Activated CD8-positive, alpha-beta memory T cell treated with anti-CD3 and anti-CD28 coated beads for 48 hours (primary cell): ENCODE measurements at regions not wholly inside any gene's neighbourhood (a gene's known extent, or its start where the extent isn't known, plus 50 kb on each side); places are given as distances from the start of the nearest gene placed in this dataset.
"Not testable (repeated sequence)": the region's sequence is repeated elsewhere in the genome, so short reads cannot be mapped to it uniquely, and the experiment has no call there.

ENCODE experiments used
- DNase-seq, 3 experiments: peaks; one replicate each; pipeline ENCODE4 v3.0.0-alpha.2; 2020; ENCODE audit warnings: low read depth in 2 of 3, low spot score in 2 of 3

GRCh38 chr10:30736685-30737232 lies 107.2 kb upstream of the LYZL2 start:
- peak in 1 of 3 experiments; percentile 16 for DNase-seq

GRCh38 chr10:30734901-30735300 lies 105.3 kb upstream of the LYZL2 start:
- DNase-seq, result no peak

- no peak for DNase-seq
Observed at GRCh38 chr10:30732671-30733070, 103.1 kb upstream of the LYZL2 start.

DNA sequence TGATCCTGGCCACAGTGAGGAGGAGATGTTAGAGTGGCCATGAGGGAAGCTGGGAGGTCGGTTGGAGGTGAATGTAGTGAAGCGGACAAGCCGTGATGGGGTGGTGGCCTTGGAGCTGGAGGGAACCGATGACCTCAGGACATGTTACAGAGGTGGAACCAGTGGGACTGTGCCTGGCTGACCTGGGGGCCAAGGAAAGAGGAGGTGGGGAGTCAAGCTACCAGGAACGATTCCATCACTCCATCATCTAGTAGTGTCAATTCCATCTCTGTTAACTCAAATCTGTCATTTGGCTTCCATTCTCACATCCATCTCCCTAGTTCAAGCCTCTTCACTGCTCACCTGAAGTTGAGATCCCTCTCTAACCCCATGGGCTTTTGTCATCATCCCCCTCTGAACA lies 102.4 kb upstream of the LYZL2 start:
- no peak for DNase-seq

GRCh38 chr10:30730306-30730705 lies 100.8 kb upstream of the LYZL2 start:
- DNase-seq, result no peak

GRCh38 chr10:30728766-30729165 lies 99.2 kb upstream of the LYZL2 start:
- DNase-seq, result no peak

GRCh38 chr10:30728127-30728526 lies 98.6 kb upstream of the LYZL2 start:
- DNase-seq, result no peak

DNA sequence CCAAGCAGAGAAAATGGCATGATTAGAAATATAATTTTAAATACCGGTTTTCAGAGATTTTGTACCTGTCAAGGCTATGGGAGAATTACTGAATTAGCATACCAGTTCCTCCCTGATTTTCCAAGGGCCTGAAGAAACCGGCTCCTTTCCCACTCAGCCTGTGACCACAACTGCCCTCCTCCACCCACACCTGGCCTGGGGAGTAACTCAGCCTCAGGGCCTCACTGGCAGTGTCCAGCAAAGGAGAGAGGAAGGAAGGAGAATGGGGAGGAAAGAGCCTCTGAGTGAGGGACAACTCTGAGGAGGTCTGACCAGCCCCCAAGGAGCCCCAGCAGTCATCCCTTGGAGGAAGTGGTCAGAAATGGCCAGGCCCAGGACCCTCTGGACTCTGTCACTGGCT lies 98.0 kb upstream of the LYZL2 start:
- no peak for DNase-seq

DNA sequence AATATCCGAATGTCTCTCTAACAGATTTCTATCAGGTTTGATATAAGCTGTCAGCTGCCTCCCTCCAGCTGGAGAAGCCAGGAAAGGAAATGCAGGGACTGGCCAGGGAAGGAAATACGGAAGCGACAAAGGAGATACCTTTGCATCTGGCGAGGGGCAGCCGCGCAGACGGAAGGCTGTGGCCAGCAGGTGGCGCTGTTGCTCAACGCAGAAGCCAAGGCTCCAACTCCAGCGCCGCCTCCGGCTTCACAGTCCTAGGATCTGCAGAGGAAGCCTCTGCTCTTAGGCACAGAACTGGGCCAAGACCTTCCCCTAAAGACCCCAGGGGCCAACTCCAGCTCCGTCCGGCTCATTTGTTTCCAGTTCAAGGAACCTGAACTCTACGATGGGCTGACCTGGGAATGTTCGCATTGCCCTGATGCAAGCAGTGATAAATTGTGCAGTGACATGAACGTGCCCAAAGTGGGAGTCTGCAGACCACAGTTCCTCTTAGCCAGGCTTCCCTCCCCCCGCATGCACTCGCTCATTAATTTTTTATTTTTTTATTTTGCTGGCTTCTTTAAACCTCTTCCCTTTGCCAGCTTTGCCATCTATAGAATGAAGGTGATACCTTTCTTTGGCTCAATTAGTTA lies 97.3 kb upstream of the LYZL2 start:
- peak; percentile 47 to 85 (median 82) for DNase-seq

- no peak for DNase-seq
Observed at GRCh38 chr10:30725661-30726060, 96.1 kb upstream of the LYZL2 start.

- DNase-seq, result no peak
Observed at GRCh38 chr10:30724296-30724695, 94.7 kb upstream of the LYZL2 start.

DNA sequence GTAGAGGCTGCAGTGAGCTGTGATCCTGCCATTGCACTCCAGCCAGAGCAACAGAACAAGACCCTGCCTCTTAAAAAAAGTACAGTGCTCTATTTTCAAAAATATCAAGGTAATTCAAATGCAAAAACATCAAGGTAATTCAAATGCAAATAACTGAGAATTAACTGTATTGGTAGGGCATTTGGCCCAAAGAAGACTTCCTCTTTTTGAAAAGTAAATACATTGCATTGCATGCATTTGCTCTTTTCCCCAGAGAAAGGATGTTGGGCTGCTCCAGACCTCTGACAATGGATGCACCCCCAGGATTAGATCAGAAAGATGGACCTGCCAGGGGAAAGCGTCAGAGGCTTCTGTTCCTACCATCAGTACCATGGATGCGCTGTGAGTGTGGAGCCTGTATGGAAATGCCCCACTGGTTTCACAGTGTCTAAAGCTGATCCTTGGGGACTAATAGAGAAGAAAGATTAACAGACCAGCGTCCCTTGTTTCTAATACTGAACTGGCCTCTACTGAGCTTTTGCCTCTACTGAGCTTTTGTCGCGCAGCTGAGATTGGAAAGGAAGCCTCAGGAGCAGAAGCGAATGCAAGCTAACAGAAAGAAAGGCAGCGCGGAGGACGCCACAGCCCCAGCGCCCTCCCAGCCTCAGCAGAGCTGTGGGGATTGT lies 93.5 kb upstream of the LYZL2 start:
- DNase-seq, result no peak

- no peak for DNase-seq
Observed at GRCh38 chr10:30719832-30720231, 90.3 kb upstream of the LYZL2 start.

GRCh38 chr10:30709700-30710358 lies 80.3 kb upstream of the LYZL2 start:
- no peak for DNase-seq

DNA sequence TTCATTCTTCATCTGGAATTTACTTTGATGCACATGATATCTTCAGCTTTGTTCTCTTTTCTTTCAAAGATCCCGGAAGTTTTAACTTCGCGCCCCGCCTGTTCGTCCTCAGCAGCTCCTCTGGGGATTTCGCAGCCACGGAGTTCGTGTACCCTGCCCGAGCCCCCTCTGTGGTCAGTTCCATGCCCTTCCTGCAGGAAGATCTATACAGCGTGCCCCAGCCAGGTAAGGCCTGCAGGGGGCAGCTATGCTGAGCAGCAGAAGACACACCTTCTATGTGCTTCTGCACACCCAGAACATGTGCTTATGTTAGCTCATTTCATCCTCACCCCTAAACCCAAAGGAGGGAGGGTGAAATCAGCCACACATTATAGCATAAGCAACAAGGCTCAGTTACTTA lies 79.7 kb upstream of the LYZL2 start:
- DNase-seq, result no peak

DNA sequence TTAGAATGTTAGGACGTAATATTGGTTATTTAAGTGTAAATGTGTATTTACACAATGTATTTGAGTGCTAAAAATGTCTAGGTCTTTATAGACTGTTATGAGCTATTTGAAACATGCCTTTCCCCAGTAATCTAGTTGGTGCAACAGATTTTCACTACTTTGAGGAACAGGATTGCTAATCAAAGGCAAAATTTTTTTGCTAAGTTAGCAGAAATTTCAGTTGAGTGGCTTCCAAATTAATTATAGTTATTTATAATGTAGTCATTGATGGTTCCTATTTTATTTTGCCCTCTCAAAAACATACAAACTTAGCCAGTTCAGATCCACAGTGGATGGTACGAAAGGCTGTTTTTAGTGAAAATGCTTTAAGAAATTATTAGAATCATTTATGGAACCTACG lies 78.7 kb upstream of the LYZL2 start:
- DNase-seq, result no peak

DNA sequence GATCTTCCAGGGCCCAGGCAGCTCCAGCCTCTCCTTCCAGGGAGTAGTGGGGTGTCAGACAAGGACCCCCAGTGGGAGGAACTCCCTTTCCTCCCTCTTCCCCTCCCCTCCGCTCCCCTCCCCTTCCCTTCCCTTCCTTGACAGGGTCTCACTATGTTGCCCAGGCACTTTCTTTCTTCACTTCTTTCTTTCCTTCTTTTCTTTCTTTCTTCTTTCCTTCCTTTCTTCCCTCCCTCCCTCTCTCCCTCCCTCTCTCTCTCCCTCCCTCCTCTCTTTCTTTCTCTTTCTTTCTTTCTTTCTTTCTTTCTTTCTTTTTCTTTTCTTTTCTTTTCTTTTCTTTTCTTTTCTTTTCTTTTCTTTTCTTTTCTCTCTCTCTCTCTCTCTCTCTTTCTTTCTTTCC lies 76.6 kb upstream of the LYZL2 start:
- not testable (repeated sequence) for DNase-seq

GRCh38 chr10:30705625-30706149 lies 76.1 kb upstream of the LYZL2 start:
- DNase-seq, result no peak

DNA sequence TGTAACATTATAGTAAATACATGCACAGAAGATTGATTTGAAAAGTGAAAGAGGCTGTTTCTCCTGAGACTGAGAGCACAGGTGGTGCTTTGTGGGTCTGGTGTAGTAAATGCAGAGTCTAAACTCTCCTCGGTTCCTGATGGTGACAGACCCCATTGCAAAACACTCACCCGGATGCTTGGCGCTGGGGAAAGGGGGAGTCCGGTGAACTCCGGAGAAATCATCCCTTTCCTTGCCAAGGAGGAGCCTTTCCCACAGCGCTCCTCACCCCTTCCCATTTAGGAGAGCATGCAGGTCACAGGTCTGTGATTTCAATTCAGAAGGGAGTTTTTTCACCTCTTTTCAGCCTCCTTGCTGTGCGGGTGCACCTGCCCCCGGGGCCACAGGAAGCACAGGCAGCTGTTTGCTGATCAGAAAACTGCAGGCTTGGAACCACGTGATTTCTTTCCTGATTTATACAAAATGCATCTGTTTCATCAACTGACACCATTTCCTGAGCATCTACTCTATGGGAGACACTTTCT lies 75.6 kb upstream of the LYZL2 start:
- no peak for DNase-seq

DNA sequence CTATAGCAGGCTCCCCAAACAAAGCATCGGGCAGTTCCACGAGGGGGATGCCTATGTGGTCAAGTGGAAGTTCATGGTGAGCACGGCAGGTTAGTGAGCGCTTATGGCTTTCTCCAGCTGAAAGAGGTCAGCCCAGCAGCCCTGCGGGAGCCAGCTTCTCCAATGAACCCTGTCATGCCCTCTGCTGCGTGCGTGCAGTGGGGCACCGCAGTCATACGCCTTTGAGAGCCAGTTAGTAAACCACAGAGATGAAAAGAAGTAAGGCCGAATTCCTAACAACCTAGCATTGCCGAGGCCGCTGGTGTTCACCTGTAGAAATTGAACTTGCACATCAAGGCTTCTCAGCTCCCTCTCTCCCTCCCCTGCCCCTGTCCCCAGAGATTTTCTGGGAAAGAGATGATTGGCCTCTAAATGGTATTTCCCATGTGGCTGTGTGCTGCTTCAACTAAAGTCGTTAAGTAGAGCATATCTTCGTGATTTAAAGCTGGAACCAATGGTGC lies 75.1 kb upstream of the LYZL2 start:
- not testable (repeated sequence) for DNase-seq

GRCh38 chr10:30704026-30704600 lies 74.6 kb upstream of the LYZL2 start:
- DNase-seq, result no peak
